GM18505 (cell line): ENCODE measurements at regions not wholly inside any gene's neighbourhood (a gene's known extent, or its start where the extent isn't known, plus 50 kb on each side); places are given as distances from the start of the nearest gene placed in this dataset.

Experiments used
- ATAC-seq: cut with Tn5 transposase; IDR thresholded peaks from one replicate; pipeline ENCODE4 v1.9.1; 2021; ENCODE audit not compliant: unreplicated experiment
- POLR2A ChIP-seq: IDR thresholded peaks from 4 replicates; pipeline ENCODE4 v1.6.1; 2011; ENCODE audit warnings: borderline replicate concordance; ENCODE audit not compliant: insufficient read depth, insufficient read length; ENCODE audit errors: extremely low read depth

DNA sequence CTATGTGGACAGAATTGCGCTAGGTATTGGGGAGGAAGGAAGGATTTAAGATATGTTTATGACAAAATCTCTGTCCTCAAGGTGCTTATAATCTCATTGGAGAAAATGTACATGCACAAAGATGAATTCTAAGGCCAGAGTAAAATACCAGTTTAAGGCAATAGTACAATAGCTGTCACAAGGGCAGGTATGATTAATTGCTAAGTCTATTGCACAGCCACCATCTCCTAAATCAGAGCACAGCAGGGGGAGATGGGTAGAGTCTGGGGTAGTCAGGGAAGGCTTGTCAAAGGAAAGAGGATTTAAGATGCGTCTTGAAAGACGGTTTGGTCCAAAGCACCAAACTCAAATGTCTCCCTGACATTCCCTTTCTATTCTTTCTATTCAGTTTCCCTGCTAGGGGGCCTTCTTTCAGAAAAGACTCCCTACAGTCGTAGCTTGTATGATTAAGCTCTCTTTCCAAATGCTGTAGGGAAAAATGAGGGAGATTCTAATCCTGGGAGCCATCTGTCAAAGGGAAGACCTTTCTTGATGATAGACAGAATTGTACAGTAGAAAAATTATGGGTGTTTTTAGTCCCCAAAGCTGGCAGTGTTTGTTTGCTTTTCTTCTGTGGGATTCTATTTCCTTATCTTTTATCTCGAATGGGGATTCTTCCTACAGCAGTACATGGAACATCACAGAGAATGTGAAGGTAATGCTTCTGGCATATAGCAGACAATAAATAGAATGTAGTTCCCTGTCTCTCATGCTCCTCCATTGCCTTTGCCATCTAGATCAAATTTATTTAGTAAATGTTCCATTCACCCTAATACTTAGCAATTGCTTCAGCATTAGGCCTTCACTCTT, 107.6 kb upstream of the NFIA start:
- ATAC-seq, result no peak
- no peak for TF ChIP-seq POLR2A

DNA sequence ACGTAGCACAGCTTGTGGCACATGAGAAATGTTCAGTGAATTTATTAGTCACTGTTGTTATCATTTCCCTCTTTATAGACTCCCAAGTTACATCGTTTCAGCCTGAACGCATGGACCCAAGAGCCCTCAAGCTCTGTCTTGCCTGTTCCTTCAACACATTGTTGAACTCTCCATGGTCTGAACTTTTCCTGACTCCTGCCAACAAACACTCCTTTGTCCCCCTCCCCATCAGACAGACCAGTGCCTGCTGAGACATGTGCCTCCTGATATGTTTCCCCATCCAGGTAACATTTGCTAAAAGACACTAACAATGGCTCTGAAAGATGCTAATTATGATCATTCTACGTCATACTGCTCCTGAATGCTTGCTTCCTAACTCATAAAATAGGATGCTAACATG, 108.7 kb upstream of the NFIA start:
- no peak for ATAC-seq

DNA sequence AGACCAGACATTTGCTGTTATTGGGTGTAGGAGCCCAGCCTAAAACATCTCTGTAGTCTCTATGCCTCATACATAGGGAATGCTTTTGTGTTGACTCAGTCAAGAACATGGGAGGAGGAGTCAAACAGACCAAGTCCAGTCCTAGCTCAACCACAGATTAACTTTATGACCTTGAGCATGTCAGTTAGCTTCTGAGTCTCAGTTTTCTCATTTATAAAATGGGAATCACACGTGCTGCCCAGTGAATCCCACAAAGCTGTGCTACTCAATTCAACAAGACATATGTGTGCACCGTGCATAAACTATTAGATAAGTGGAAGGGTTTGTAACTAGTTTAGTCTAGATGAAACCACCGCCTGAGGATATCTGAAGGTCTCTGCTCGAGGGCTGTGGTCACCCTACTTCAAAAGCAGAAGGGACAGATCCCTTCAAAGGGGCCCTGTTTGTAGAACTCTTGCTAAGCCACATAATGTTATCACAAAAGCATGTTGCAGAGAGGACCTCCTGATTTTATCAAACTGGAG, 109.5 kb upstream of the NFIA start:
- ATAC-seq, result no peak
- no peak for TF ChIP-seq POLR2A

More for the DNA sequence above, 108.7 kb upstream of the NFIA start:
- no peak for TF ChIP-seq POLR2A

DNA sequence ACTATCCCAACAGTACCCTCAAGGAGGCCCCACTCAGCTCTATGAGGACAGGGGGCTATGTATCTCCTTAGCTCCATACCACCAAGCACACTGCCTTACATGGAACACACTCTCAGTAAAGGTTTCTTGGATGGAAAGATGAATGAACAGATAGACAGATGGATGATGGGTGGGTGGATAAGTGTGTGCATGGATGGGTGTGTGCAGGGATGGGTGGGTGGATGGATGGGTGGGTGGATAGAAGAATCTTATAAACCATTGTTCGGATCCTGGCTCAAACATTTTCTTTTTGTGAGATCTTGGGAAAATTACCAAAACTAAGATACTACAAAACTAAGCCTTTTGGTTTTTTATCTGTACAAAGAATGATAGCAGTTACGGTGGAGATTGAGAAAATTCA, 111.0 kb upstream of the NFIA start:
- ATAC-seq, result no peak
- TF ChIP-seq POLR2A, result no peak

DNA sequence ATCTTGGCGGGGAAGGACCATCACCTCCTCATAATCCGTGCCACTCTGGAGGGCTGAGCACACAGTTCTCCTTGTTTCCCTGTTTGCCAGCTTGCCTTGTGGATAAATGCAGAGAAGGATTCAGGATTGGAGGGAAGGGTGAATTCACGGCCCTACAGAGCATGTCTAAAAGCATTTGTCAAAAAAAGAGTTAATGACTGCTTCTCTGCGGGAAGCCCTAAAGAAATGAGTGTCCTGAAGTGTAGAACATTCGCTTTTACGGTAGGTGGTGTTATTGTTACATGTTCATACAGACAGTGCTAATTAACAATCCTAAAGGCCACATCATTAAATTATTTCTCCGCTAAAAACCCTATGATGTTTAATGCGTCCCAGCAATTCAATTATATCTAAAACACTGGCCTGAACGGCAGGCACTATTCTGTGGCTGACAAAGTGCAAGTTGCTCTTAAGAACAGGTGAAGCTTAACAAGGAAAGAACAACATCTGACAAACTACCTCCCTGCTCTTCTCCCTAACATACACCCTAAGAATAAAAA, 112.3 kb upstream of the NFIA start:
- no peak for TF ChIP-seq POLR2A
- no peak for ATAC-seq

DNA sequence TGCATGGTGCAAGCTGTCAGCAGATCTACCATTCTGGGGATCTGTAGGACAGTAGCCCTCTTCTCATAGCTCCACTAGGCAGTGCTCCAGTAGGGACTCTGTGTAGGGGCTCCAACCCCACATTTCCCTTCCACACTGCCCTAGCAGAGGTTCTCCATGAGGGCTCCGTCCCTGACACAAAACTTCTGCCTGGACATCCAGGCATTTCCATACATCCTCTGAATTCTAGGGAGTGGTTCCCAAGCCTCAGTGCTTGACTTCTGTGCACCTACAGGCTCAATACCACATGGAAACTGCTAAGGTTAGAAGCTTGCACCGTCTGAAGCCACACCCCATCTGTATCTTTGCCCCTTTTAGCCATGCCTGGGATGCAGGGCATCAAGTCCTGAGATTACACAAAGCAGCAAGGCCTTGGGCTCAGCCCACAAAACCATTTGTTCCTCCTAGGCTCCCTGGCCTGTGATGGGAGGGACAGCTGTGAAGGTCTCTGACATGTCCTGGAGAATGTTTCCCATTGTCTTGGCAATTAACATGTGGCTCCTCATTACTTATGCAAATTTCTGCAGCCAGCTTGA, 117.0 kb upstream of the NFIA start:
- ATAC-seq, result no peak
- TF ChIP-seq POLR2A, result no peak

DNA sequence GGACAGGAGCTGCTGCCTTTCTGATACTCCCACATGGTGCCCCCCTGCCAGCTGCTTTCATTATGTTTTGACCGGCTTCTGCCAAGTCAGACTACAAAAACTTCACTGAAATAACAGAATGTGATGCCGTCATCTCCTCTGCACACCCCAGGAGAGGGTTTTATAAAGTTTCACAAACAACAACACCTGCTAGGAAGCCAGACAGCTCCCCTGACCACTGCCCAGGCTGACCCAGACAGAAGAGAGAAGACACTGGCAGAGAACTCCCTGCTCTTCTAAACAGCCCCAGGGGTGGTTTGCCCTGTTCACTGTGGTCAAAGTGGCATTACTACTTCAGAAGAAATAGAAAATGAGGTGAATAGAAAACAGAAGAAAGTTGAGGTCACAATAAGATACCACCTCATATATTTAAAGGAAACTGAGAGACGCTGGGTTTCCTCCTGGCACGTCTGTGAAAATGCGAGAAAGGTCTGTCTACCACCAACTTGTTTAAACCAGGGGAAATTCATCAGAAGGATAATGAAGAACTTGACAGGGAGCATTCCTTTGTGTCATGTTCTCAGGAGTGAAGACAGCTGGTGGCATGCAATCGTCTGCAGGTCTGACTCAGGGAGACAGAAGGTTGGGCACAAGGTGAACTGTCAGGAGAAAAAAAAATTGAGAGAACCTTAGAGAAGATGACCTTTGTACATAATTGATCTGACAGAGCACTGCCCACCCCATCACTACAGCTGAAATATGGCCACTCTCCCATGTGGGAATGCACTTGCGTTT, 119.0 kb upstream of the NFIA start:
- no peak for TF ChIP-seq POLR2A
- no peak for ATAC-seq

DNA sequence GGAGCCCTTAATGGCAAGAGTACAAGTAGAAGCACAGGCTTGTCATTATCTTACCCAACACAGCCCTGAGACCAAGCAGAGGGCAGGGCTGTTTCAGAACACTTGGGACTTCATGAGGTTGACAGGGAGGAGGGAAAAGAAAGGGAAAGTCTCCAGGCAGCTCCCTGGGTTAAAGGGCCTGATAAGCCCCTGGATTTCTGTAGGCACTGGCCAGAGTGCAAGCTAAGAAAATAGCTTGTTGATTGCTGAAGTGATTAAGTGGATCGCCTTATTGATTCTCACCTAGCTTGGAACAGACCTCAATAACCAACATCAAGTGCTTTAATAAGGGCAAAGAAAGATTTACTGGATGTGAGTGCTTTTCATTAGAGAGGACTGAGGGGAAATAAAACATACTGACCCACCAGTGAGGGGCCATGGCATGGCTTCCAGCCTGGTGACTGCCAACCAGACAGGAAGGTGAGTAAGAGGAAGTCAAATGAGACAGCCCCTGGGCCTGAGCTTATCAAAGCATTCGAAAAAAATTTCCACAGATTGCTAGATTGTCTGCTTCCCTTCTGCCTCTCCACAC, 121.4 kb upstream of the NFIA start:
- no peak for TF ChIP-seq POLR2A
- no peak for ATAC-seq

DNA sequence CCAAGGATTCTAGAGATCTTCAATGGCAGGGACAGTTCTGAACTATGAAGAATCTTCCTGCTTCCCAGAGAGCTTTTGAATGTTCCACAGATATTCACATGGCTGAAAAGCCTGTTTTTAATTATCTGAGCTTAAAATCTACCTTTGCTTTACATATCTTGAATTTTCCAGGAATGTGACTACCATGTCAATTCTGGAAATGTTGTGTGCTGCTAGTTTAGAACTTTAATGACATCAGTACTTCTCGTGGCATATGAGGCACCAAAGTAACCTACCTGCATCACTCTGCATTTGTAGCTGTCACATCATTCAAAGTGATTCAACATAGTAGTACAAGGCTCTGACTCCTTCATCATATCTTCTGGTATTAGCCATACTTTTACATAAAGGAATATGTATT, 122.7 kb upstream of the NFIA start:
- TF ChIP-seq POLR2A, result no peak
- no peak for ATAC-seq

DNA sequence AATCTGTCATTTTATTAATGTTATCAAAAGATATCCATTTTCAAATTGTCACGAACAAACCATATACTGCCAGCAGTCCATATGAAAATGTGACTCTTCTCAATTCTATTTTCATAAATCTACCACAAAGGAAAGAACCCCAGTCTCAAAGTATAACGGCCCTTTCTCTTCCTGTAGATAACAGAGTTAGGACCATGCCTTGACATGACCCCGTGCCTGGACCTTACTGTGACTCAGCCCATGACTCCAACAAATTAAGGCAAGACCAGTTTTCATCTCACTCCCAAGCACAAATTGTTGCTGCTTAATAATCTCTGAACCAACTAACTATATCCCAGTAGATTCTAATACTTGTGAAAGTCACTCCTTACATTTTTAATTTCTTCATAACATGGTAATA, 124.4 kb upstream of the NFIA start:
- no peak for ATAC-seq

DNA sequence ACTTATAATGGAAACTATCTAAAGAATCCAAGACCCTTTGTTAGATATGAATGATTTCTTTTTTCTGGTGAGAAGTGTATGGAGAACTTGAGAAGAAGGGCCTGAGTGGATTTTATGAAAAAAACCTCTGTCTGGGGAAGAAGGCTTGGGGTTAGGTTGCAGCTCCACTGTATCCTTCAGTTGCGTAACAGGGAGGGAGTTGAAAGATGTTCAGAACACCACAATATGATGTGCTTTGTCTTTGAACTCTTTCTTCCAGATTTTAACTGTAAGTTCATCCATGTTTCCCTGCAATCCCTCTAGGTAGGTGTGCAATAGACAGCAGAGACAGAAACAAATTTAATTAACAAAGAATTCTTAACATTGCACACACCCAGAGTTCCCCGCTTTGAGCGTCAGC, 125.8 kb upstream of the NFIA start:
- TF ChIP-seq POLR2A, result no peak
- ATAC-seq, result no peak

More for the DNA sequence above, 124.4 kb upstream of the NFIA start:
- no peak for TF ChIP-seq POLR2A

DNA sequence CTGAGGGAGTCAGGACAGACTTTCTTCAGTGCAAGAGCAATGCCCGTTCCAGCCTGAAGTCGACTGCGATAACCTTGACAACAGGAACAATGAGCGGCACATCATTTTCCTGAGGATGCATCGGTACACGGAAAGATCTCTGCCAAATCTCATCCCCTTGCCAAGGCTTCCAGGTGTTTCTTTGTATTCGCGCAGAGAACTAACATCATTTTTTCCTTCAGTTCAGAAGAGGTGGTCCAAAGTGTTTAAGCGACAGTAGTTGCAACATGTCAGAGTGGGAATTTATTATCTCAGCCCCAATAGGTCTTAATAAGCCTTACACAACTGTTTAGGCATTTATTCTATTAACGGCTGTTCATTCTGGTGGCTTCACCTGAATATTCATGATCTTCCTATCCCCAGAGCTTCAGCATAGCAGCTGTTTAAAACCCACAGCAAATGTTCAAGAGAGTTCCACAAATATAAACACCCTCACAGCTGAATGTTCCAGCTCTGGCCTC, 129.7 kb upstream of the NFIA start:
- ATAC-seq, result no peak

More for the DNA sequence above, 129.7 kb upstream of the NFIA start:
- no peak for TF ChIP-seq POLR2A
